PC-9 (cell line): ENCODE measurements at regions not wholly inside any gene's neighbourhood (a gene's known extent, or its start where the extent isn't known, plus 50 kb on each side); places are given as distances from the start of the nearest gene placed in this dataset.

Experiments
- BruUV-seq: library from RNA; stranded (reverse); fragments of 400-500 nt; replicated peaks from 2 replicates; lab custom pipeline; 2021; lab: Mats Ljungman, UMichigan
- CTCF ChIA-PET: fragments of 300-600 bp; sonication (Branson Sonifier 250); formaldehyde crosslinking; loops from one replicate; lab custom pipeline; 2022; ENCODE audit warnings: antibody characterized with exemption; lab: Charles Lee
- POLR2A ChIA-PET: fragments of 300-600 bp; sonication (Branson Sonifier 250); formaldehyde crosslinking; loops from one replicate; lab custom pipeline; 2022; ENCODE audit warnings: antibody characterized with exemption; ENCODE audit not compliant: unreplicated experiment; lab: Charles Lee
- DNase-seq, 2 experiments: peaks; one replicate each; pipeline versions ENCODE4 v3.0.0 to v3.0.0-alpha.2; 2015 to 2022; ENCODE audit warnings: mixed read lengths in 1 of 2
- H2AFZ ChIP-seq: fragments of 200-600 bp; sonication (generic); 2 replicates; pipeline ENCODE4 v1.8.1; 2017; ENCODE audit warnings: antibody characterized with exemption
- H3F3A ChIP-seq: fragments of 200-600 bp; sonication (generic); 2 replicates; pipeline ENCODE4 v1.8.1; 2017; ENCODE audit warnings: antibody characterized with exemption, mild to moderate bottlenecking, low read depth; ENCODE audit not compliant: insufficient read depth
- H3K27ac ChIP-seq: fragments of 200-600 bp; sonication (generic); 2 replicates; pipeline ENCODE4 v1.6.1; 2016; ENCODE audit warnings: mixed run types
- H3K27me3 ChIP-seq: fragments of 200-600 bp; sonication (generic); 2 replicates; pipeline ENCODE4 v1.6.1; 2016; ENCODE audit warnings: low read depth, mixed run types; ENCODE audit not compliant: insufficient read depth
- H3K36me3 ChIP-seq: fragments of 200-600 bp; sonication (generic); 2 replicates; pipeline ENCODE4 v1.6.1; 2016; ENCODE audit warnings: low read depth, mixed run types
- H3K4me1 ChIP-seq: fragments of 200-600 bp; sonication (generic); replicated peaks from 2 replicates; pipeline ENCODE4 v1.6.1; 2016; ENCODE audit warnings: mixed run types; ENCODE audit not compliant: insufficient read depth
- H3K4me2 ChIP-seq: fragments of 200-600 bp; sonication (generic); 2 replicates; pipeline ENCODE4 v1.6.1; 2017; ENCODE audit warnings: mixed run types
- H3K4me3 ChIP-seq: fragments of 200-600 bp; sonication (generic); 2 replicates; pipeline ENCODE4 v1.6.1; 2016; ENCODE audit warnings: mixed run types
- H3K79me2 ChIP-seq: fragments of 200-600 bp; sonication (generic); 2 replicates; pipeline ENCODE4 v1.6.1; 2017; ENCODE audit warnings: low read depth, mixed run types
- H3K9me2 ChIP-seq: fragments of 200-600 bp; sonication (generic); 2 replicates; pipeline ENCODE4 v1.8.1; 2017; ENCODE audit warnings: mild to moderate bottlenecking; ENCODE audit not compliant: insufficient read depth
- H3K9me3 ChIP-seq: fragments of 200-600 bp; sonication (generic); 2 replicates; pipeline ENCODE4 v1.8.1; 2016; ENCODE audit warnings: low read depth; ENCODE audit not compliant: insufficient read depth
- H4K20me1 ChIP-seq: fragments of 200-600 bp; sonication (generic); 2 replicates; pipeline ENCODE4 v1.8.1; 2017; ENCODE audit not compliant: insufficient read depth
- CTCF ChIP-seq: fragments of 200-600 bp; sonication (generic); conservative IDR thresholded peaks from 2 replicates; pipeline ENCODE4 v1.6.1; 2017; ENCODE audit warnings: mixed run types, antibody characterized with exemption, mild to moderate bottlenecking, moderate library complexity
- EZH2 ChIP-seq: fragments of 200-600 bp; sonication (generic); IDR thresholded peaks from 2 replicates; pipeline ENCODE4 v1.8.0; 2017; ENCODE audit warnings: antibody characterized with exemption, low read depth
- intact Hi-C: fragments of 100-400 bp; cut with micrococcal nuclease; formaldehyde crosslinking; loops from one replicate; pipeline ENCODE4 v1.10.0; 2022; ENCODE audit not compliant: unreplicated experiment

- Histone ChIP-seq H3K4me2 (no peak overlapping the region), H3K79me2 (no peaks in the 10 kb centered on the region), H3K9me3 (no peaks in the 10 kb centered on the region), H3K4me1 (no peaks in the 10 kb centered on the region), H4K20me1 (no peaks in the 10 kb centered on the region), H3K4me3 (no peak overlapping the region), H3K9me2 (no peaks in the 10 kb centered on the region), H2AFZ (no peak overlapping the region), H3K27ac (no peak overlapping the region), H3K27me3 (no peaks in the 10 kb centered on the region), H3F3A (no peaks in the 10 kb centered on the region), H3K36me3 (no peaks in the 10 kb centered on the region)
- intact Hi-C loops: no loop called here
- ChIA-PET POLR2A (no interaction called here), CTCF (no interaction called here)
- no peak for TF ChIP-seq CTCF
- no peak for TF ChIP-seq EZH2
- no peak for DNase-seq
- no TSS peak for BruUV-seq
These were observed 164.3 kb upstream of the RREB1 start for GRCh38 chr6:6943421-6943820.

- no peak overlapping the region for H2AFZ ChIP-seq
- H3K4me1 ChIP-seq: no peaks in the 10 kb centered on the region
- H3K27me3 ChIP-seq: no peaks in the 10 kb centered on the region
- H3K36me3 ChIP-seq: no peaks in the 10 kb centered on the region
- H3F3A ChIP-seq: no peaks in the 10 kb centered on the region
- DNase-seq: no peak
- ChIA-PET POLR2A (no interaction called here), CTCF (no interaction called here)
- H3K4me3 ChIP-seq: no peak overlapping the region
- H3K9me3 ChIP-seq: no peaks in the 10 kb centered on the region
- H3K9me2 ChIP-seq: no peaks in the 10 kb centered on the region
- H3K4me2 ChIP-seq: no peak overlapping the region
- H3K27ac ChIP-seq: no peak overlapping the region
- BruUV-seq: no TSS peak
- no peaks in the 10 kb centered on the region for H3K79me2 ChIP-seq
- no peak for TF ChIP-seq EZH2
- TF ChIP-seq CTCF: no peak
- no peaks in the 10 kb centered on the region for H4K20me1 ChIP-seq
- intact Hi-C loops: no loop called here
These were observed 161.3 kb upstream of the RREB1 start for GRCh38 chr6:6946206-6947155.

GRCh38 chr6:6950373-6951145 lies 157.2 kb upstream of the RREB1 start:
- Histone ChIP-seq H3K4me1 (no peaks in the 10 kb centered on the region), H4K20me1 (no peaks in the 10 kb centered on the region), H3K27me3 (no peaks in the 10 kb centered on the region), H3K9me3 (no peaks in the 10 kb centered on the region), H3F3A (no peaks in the 10 kb centered on the region), H3K79me2 (no peaks in the 10 kb centered on the region), H3K27ac (no peak overlapping the region), H3K4me2 (no peak overlapping the region), H3K9me2 (no peaks in the 10 kb centered on the region), H3K4me3 (no peak overlapping the region), H2AFZ (no peak overlapping the region), H3K36me3 (no peaks in the 10 kb centered on the region)
- POLR2A ChIA-PET: no interaction called here
- DNase-seq: no peak
- TF ChIP-seq CTCF (no peak), EZH2 (no peak)
- CTCF ChIA-PET: no interaction called here
- no TSS peak for BruUV-seq
- intact Hi-C loops: no loop called here
